KBM-7 (cell line): ENCODE measurements at regions not wholly inside any gene's neighbourhood (a gene's known extent, or its start where the extent isn't known, plus 50 kb on each side); places are given as distances from the start of the nearest gene placed in this dataset.

ENCODE experiments used
- DNase-seq: peaks from one replicate; pipeline ENCODE4 v3.0.0-alpha.2; 2015
- in situ Hi-C: fragments of 300-500 bp; cut with MboI; formaldehyde crosslinking; loops from 2 replicates; pipeline ENCODE4 v1.14.3; 2020; ENCODE audit warnings: low sequenced_read_pairs, low pct_unique_long_range_greater_than_20kb, mixed read lengths

DNA sequence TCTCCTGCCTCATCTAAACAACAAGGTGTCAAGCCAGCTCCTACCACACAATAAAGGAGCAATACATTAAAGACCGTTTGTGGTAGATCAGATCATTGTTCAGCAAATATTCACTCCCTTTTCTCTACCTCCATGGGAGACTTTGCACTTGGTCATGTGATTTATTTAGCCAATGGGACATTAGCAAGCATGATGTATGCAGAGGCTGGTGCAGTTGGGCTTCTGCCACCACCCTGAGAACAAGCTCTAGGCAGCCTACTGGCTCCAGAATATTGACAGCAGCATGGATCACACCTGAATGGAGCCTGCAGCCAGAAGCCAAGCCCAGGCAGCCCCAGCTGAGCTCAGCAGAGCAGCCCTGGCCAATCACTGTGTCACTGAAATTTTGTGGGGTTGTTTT lies 99.4 kb upstream of the UBE2E2 start:
- in situ Hi-C loops, result no loop called here
- no peak for DNase-seq

DNA sequence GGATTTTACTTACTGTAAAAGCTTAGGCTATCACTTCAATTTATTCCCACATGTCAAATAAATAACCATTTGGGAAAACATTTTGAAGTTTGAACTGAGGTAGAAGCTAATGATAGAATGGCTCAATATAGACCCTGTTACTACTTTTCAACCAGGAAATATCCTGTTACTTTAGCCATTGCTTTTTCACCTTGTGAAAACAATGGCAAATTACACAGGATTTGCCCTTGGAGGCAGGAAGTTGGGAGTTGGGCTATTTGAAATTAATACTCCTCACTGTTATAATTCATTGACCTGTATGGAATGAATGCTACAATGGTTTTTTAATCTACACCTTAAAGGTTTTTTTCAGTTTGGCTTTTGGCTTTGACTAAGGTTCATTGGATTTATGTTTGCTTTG lies 98.1 kb upstream of the UBE2E2 start:
- DNase-seq, result no peak
- in situ Hi-C loops, result no loop called here

DNA sequence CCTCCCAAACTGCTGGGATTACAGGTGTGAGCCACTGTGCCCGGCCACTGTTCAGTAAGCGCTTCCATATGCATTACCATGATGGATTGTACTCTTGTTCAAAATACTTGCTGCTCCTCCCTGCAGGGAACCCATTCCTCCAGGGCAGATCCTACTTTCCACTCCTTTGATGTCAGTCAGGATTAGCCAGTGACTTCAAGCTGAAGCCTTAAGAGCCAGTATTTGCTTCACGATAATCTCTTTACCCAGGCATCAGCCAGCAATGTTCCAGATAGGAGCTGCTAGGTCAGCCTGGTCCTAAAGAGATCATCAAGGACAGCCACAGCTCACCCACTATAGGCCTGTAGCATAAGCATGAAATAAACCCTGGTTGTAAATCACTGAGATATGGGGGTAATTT lies 96.5 kb upstream of the UBE2E2 start:
- in situ Hi-C loops, result no loop called here

DNA sequence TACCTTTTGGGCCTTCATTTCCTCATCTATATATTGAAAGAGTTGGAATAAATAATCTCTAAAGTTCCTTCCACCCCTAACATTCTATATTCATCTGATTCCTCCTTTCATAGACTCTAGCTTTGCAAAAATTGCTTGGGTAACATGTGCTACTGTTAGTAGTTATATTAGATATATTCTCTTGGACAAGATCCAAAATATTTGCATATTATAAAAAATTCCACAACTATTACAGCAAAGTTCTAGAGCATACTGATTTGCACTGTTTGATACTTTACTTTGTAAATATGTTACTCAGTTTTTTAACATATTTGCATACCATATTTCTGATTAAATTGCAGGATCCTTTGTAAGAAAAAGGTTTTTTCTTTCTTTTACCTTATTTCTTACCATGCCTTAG lies 95.9 kb upstream of the UBE2E2 start:
- in situ Hi-C loops, result no loop called here
- no peak for DNase-seq

More for the DNA sequence above, 96.5 kb upstream of the UBE2E2 start:
- DNase-seq, result no peak

DNA sequence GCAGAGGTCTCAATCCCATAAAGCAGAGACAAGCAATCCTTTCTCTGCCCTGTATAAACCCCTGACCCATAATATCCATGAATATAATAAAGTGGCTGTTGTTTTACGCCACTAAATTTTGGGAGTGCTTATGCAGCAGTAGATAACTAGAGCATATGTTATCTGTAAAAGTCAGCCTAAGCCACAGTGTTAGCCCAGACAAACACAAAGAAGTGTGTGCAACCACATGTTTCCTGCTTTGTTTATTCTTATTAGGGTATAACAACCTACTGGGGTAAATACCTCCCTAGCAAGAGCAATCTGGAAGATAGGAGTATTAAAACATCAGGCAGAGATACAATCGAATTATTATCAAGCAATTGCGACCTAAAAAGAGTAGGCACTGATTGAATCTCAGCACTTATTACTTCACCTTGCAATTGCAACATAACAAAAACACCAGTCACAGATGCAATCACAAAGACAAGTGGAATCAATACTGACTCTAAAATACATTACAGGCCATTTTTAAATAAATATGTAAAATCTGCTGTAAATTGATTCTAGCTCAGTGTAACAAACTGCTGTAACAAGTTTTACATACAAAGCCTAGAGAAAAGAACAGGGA lies 94.6 kb upstream of the UBE2E2 start:
- DNase-seq, result no peak
- in situ Hi-C loops, result no loop called here

DNA sequence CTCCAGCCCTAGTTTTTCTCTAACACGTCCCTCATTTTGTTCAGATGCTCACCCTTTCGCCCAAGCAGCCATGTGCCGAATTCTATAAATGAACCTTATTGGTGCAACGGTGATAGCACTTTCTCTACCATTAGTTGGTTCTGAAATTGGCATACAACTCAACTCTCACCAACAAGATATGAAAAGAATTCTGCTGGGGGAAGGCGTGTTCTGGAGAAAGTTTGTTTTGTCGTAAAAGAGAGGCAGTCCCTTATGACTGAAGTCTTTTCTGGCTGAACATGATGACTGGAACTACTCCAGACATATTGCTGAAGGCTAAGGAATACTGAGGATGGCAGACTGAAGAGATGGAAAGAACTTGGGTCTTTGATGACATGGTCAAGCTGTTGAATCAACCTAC lies 91.8 kb upstream of the UBE2E2 start:
- no peak for DNase-seq
- in situ Hi-C loops, result no loop called here

DNA sequence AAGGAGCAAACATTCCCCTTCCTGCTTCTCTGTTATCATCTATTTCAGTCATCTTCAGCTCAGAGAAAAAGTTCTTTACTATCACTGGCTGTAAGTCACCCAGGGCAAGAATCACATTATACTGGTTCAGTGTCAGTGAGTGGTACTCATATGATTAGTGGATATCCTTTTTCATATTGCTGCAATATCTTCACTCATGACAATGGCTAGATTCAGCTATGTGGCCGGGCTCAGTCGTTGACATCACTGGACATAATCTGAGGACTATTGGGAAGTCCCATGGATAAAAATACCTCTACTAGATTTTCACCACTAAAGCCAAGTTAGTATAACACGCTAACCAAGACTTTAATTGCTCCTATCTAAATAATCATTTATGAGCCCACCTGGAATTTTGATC lies 91.3 kb upstream of the UBE2E2 start:
- in situ Hi-C loops, result no loop called here
- no peak for DNase-seq

DNA sequence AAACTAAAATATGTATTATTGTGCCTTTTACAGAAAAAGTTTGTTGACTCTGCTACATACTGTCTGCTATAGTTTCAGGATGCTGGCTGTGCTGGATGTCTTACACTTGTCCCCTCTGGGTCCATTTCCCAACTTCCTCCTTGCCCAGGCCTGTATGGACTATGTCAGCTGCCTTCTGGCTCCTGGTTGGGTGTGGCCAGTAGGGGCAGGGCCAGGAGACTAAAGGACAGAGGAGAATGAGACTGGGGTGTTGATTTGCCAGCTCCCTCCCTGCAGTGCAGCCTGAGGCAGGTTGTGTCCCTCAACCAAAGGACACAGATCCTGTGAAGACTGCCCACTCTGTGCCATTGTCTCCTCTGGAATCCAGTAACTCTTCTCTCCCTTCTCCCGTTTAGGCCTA lies 90.6 kb upstream of the UBE2E2 start:
- no peak for DNase-seq
- in situ Hi-C loops, result no loop called here

DNA sequence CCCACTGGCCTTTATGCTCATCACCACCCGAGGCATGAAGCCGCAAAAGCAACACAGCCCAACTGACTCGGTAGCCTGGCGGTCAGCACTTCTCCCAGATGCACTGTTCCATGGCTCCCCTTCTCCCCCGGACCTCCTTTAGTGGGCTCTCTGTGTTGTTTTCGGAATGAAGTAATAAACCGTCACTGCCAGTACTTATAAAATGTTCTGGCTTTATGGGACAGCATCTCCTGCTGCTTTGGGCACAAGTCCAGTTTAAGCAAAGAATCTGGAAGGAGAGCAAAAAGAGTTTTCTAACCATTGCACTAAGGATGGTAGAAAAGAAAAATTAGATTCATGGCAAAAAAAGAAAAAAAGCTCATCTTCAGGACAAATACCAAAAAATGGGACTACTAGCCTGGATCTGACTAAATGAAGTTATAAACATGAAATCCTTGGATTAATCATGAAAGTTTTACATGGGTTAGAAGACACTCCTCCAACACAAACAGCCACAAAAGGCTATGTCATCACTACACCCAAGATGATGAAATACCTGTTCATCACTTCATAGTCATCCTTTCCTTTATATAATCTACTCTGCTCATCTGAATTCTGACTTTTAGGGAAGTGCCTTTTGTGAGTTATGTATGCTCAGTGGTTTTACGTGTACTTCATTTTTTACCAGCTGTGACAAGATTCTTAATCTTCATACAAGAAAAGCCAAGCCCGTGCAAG lies 89.5 kb upstream of the UBE2E2 start:
- in situ Hi-C loops, result no loop called here
- DNase-seq, result peak; percentile 58

DNA sequence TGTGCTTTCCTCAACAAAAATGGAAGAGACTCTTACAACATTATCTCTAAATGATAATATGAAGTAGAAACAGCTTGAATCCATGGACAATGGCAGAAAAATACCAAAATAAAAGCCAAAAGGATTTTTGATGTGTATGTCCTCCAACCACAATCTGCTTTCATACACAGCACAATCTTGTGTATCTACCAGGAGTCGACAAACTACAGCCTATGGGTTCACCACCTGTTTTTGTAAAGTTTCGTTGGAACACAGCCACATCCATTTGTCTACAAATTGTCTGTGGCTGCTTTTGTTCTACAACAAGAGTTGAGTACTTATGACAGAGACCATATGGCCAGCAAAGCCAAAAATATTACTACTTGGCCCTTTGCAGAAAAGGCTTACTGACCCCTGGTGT lies 88.7 kb upstream of the UBE2E2 start:
- in situ Hi-C loops, result no loop called here
- DNase-seq, result no peak

DNA sequence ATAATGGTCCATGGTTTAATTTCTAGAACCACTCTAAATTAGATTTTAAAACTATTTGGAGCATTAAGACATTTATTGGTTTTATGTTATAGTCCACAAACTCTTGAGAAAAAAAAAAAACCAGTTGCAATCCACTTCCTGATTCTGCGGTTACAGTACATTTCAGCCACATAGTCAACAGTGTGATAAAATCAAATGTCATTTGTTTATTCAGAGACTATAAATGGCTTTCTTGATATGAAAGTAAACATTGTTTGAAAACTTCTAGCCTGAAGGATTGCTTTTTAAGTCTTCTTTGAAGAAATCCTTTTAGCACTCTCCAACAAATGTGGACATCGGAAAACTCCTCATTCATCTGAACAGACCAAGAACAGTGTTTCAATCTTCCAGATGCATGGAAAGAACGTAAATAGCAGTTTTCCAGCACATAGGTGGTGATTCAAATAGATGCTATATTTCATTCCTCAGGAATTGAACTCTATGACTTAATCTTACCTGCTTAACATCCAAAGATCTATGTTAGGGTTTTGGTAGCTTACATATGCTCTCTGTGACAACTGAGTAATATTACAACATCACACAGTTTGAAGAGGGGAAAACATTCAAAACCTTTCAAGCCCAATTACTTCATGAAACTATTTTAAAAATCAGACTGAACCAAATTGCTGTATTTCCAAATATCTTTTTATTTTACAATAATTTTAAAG lies 87.8 kb upstream of the UBE2E2 start:
- peak; percentile 22 for DNase-seq
- in situ Hi-C loops, result no loop called here

DNA sequence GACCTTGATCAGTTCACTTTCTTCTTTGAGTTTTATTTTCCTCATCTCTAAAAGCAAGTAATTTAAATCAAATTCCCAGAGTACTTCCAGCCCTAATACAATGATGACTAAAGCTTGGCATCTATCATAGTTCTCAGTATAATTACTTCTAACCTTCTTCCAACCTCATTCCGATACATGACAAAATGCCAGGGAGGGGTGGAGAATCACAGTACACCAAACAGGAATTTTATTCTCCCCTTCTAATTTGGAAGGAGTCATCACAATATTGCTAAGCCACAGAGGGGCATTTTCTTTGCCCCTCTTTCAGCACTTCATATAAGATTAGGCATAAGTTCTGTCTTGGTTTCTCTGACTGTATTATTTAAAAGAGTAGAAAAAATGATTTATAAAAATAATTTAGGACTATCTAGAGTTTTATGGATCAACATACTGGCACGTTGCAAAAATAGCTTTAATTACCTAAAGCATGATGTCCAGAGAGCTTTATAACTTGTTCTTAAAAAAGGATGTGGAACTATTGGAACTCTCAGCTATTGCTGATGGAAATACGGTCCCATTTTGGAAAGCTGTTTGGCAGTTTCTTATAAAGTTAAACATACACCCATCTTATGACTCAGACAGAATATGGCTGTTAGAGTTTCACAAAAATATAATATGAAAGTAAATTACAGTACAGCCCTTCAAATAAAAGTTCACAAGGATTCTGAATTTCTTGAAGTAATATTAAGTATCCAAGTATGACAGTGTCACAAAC lies 86.9 kb upstream of the UBE2E2 start:
- no peak for DNase-seq
- in situ Hi-C loops, result no loop called here

DNA sequence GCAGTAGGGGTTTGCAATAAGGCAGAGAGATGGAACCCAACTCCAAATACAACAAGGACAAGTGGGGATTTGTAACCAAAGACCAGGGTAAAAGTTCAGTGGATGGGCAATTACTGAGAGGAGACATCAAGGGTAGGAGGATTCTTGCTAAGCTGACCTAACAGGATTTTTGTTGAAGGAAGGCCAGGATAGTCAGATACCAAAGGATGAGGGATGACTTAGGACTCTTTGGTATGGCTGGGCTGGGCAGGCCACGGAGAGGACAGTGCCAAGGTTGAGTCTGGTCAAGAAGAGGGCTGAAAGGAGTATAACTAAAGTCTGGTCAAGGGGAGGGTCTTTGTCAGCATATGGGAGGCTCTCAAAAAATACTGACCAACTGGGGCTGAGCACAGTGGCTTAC lies 85.3 kb upstream of the UBE2E2 start:
- in situ Hi-C loops, result no loop called here

DNA sequence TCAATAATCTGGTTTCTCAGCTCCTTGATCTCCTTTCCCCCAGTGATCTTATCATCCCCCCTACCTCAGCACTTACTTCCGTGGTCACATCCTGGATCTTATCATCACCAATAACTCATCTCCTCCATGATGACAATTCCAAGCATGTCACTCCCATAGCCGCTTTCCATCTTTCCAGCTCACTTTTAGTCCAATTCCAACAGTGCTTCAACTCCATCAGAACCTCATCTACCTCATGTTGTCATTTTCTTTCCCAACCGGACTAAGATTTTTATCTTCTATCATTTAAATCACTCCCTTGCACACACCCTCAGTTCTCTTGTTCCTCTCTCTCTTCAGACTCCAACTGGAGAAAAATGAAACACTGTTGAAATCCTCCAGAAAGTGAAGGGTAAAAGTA lies 75.9 kb upstream of the UBE2E2 start:
- no peak for DNase-seq
- in situ Hi-C loops, result no loop called here

More for the DNA sequence above, 85.3 kb upstream of the UBE2E2 start:
- no peak for DNase-seq

DNA sequence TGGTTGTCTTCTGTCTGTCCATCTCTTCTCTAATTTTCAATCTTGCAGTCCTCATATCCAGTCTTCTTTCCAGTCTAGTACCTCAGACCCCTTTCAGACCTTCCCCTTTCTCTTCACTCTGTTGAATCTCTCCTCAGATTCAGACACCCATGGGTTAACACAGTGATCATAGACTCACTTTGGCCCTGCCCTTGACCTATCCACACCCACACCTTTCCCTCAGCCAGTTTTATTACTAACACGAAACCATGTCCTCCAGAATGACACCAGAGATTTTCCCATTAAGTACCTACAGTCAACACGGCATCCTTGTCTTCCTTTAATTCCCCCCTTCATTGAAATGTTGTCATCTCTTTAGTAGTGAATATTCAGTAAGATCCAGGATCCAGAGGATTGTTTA lies 74.5 kb upstream of the UBE2E2 start:
- in situ Hi-C loops, result no loop called here
- no peak for DNase-seq

DNA sequence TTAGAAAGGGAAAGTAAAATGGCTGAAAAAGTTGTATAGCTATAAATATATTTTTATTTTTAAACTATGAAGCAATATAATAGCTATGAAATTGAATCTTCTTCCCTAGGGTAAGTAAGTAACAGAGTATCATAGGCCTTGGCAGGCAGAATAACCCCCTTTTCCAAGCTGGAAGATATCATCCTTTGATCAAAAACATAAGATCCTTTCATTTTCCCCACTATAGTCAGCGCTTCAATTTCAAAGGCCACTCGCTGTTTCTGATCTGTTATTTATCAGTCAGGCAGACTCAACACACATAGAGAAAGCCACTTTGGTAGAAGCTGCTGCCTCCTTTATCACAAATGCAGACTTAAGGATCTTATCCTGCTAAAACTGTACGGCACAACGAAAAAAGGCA lies 74.0 kb upstream of the UBE2E2 start:
- in situ Hi-C loops, result no loop called here
- no peak for DNase-seq

DNA sequence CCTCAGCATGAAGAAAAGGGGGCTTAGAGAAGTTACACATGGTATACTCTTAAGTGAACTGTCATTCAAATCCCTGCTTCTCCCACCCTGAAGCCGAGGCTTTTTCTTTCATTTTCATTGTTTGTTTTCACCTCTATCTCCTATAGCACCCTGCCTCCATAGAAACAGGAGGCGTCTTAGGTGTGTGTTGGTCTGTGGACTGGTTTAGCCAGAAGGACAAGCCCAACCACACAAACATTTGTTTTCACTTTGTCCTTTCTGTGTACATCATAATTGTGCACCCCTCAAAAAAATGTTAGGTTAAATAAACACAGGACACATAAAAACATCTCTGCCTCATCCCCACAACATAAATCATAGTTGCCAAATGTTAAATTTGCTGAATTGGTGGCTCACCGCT lies 73.3 kb upstream of the UBE2E2 start:
- no peak for DNase-seq
- in situ Hi-C loops, result no loop called here

DNA sequence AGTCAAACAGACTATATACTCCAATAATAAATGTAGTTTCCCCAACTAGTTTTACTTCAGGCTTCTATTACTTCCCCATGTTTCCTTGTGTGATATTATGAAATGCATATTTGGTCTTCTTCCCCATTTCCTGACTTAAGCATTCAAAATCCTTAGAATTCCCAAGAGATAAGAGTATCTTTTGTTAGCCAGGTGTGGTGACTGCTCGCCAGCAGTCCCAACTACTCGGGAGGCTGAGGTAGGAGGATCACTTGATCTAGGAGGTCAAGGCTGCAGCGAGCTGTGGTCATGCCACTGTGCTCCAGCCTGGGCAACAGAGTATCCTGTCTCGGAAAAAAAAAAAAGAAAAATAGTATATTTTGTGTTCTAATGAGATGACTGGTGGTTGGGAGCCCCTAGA lies 72.7 kb upstream of the UBE2E2 start:
- in situ Hi-C loops, result no loop called here

DNA sequence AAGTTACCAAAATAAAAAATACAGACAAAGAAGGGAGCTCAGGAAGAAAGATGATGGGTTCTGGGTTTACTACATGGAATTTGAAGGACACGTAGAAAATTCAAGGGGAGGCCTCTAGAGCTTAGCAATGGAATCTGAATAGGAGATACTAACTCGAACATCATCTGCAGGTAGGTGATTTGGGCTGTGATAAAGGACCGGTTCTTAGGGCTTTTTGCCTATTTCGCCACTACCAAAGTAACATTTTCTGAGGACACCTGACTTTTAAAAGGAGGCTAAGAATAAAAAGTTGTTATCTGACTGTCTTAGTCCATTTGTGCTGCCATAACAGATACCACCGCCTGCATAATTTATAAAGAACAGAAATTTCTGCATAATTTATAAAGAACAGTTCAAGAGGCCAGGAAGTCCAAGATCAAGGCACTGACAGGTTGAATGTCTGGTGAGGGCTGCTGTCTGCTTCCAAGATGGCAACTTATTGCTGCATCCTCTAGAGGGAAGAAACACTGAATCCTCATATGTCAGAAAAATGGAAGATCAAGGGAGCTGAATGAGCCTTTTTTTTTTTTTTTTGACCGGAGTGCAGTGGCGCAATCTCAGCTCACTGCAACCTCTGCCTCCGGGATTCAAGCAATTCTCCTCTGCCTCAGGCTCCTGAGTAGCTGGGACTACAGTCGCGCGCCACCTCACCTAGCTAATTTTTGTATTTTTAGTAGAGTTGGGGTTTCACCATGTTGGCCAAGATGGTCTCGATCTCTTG lies 67.9 kb upstream of the UBE2E2 start:
- in situ Hi-C loops, result no loop called here
- DNase-seq, result no peak

More for the DNA sequence above, 72.7 kb upstream of the UBE2E2 start:
- no peak for DNase-seq
